ENCODE measurements at regions not wholly inside any gene's neighbourhood (a gene's known extent, or its start where the extent isn't known, plus 50 kb on each side); places are given as distances from the start of the nearest gene placed in this dataset.
"Not testable (repeated sequence)": the region's sequence is repeated elsewhere in the genome, so short reads cannot be mapped to it uniquely, and the experiment has no call there.

- not testable (repeated sequence) for DNase-seq (ENCODE audit: low spot score)
These were observed 76.4 kb upstream of the DNAJC1 start for GRCh38 chr10:22079921-22080320.

GRCh38 chr10:22071332-22071731 is 67.8 kb upstream of the DNAJC1 start:
- DNase-seq (ENCODE audit: low spot score): no peak

DNA sequence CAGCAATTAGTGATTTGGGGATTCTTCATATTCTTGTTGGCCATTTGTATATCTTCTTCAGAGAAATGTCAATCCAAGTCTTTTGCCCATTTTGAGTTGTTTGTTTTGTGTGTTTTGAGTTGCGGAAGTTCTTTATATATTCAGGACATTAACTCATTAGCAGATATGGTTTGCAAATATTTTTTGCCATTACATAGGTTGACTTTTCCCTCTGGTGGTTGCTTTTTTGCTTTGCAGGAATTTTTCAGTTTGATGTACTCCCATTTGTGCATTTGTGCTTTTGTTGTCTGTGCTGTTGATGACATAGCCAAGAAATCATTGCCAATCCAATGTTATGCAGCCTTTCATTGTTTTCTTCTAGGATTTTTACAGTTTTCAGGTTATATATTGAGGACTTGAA is 63.6 kb upstream of the DNAJC1 start:
- DNase-seq (ENCODE audit: low spot score): no peak

DNA sequence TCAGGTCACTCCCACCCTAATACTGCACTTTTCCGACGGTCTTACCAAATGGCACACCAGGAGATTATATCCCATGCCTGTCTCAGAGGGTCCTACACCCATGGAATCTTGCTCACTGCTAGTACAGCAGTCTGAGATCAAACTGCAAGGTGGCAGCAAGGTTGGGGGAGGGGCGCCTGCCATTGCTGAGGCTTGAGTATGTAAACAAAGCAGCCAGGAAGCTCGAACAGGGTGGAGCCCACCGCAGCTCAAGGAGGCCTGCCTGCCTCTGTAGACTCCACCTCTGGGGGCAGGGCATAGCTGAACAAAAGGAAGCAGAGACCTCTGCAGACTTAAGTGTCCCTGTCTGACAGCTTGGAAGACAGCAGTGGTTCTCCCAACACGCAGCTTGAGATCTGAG is 57.5 kb upstream of the DNAJC1 start:
- DNase-seq (ENCODE audit: low spot score): not testable (repeated sequence)

GRCh38 chr10:22058201-22058600 is 54.7 kb upstream of the DNAJC1 start:
- DNase-seq (ENCODE audit: low spot score): no peak

DNA sequence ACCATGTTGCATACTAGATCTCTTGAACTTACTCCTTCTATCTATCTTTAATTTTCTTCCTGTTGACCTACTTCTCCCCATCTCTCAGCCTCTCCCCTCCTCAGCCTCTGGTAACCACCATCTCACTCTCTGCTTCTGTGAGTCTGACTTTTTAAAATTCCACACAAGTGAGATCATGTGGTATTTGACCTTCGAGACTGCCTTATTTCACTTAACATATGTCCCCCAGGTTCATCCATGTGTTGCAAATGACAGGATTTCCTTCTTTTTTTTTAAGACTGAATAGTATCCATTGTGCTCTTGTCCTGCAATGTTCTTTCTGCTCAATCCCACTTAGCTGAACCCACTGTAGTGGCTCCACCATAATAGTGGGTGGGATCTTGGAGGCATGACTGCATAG is 51.4 kb upstream of the DNAJC1 start:
- DNase-seq (ENCODE audit: low spot score): no peak

Data from putamen (tissue), 1 donor.